ENCODE measurements at regions not wholly inside any gene's neighbourhood (a gene's known extent, or its start where the extent isn't known, plus 50 kb on each side); places are given as distances from the start of the nearest gene placed in this dataset.

- TF ChIP-seq SOX6 (IDR thresholded peaks at IDR 0.05) (peak; percentile 83), GTF2E2 (tag; IDR thresholded peaks at IDR 0.05) (no peak), CBX2 (IDR thresholded peaks at IDR 0.05; ENCODE audit: insufficient read depth, low read length, poor library complexity, severe bottlenecking) (no peak), CREM (IDR thresholded peaks at IDR 0.05; ENCODE audit: low read depth) (no peak), PRMT5 (CRISPR knock-in tag; IDR thresholded peaks at IDR 0.05) (no peak), ZNF274 (IDR thresholded peaks at IDR 0.05; ENCODE audit: borderline replicate concordance, low read depth, low read length) (no peak), PYGO2 (tag; IDR thresholded peaks at IDR 0.05) (no peak), ZNF184 (CRISPR knock-in tag; IDR thresholded peaks at IDR 0.05) (no peak), TOE1 (IDR thresholded peaks at IDR 0.05; ENCODE audit: borderline replicate concordance) (no peak), TOE1 (CRISPR knock-in tag; IDR thresholded peaks at IDR 0.05; ENCODE audit: borderline replicate concordance, low read depth) (no peak), NBN (IDR thresholded peaks at IDR 0.05; ENCODE audit: low read depth) (no peak), CBFB (CRISPR knock-in tag; IDR thresholded peaks at IDR 0.05) (no peak), ZNF436 (CRISPR knock-in tag; IDR thresholded peaks at IDR 0.05) (no peak), SNAPC5 (CRISPR knock-in tag; IDR thresholded peaks at IDR 0.05) (no peak), TGIF2 (CRISPR knock-in tag; IDR thresholded peaks at IDR 0.05) (no peak), NR2C1 (IDR thresholded peaks at IDR 0.05) (no peak), NR2C1 (tag; IDR thresholded peaks at IDR 0.05) (no peak), MAX (CRISPR knock-in tag; IDR thresholded peaks at IDR 0.05) (no peak), THRAP3 (IDR thresholded peaks at IDR 0.05; ENCODE audit: borderline replicate concordance) (no peak), ZNF76 (CRISPR knock-in tag; IDR thresholded peaks at IDR 0.05; ENCODE audit: borderline replicate concordance) (no peak), PPARD (CRISPR knock-in tag; IDR thresholded peaks at IDR 0.05) (no peak), SP1 (CRISPR knock-in tag; IDR thresholded peaks at IDR 0.05) (no peak), ZNF445 (CRISPR knock-in tag; IDR thresholded peaks at IDR 0.05; ENCODE audit: low read depth) (no peak), KLF16 (IDR thresholded peaks at IDR 0.05) (peak; percentile 68), GTF2F1 (IDR thresholded peaks at IDR 0.05; ENCODE audit: low read depth, low read length) (no peak), ATF2 (CRISPR knock-in tag; IDR thresholded peaks at IDR 0.05) (no peak), ZNF143 (CRISPR knock-in tag; IDR thresholded peaks at IDR 0.05) (no peak), CCAR2 (IDR thresholded peaks at IDR 0.05; ENCODE audit: low read depth, low read length) (no peak)
- TF ChIP-seq, protein P1, sequence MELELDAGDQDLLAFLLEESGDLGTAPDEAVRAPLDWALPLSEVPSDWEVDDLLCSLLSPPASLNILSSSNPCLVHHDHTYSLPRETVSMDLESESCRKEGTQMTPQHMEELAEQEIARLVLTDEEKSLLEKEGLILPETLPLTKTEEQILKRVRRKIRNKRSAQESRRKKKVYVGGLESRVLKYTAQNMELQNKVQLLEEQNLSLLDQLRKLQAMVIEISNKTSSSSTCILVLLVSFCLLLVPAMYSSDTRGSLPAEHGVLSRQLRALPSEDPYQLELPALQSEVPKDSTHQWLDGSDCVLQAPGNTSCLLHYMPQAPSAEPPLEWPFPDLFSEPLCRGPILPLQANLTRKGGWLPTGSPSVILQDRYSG (tag; conservative IDR thresholded peaks at IDR 0.05; ENCODE audit: low read depth), result no peak
Measured at GRCh38 chr2:118721817-118722551, 125.5 kb downstream of the EN1 start (continued).

Measured in K562 (cell line).